Lung (tissue), 11 donors: ENCODE measurements at regions not wholly inside any gene's neighbourhood (a gene's known extent, or its start where the extent isn't known, plus 50 kb on each side); places are given as distances from the start of the nearest gene placed in this dataset.

Source experiments
- ATAC-seq: fragments of 200-7000 bp; cut with Tn5 transposase; one replicate; pipeline ENCODE4 v1.9.1; 2020; ENCODE audit warnings: moderate number of reproducible peaks; ENCODE audit not compliant: insufficient read depth, low FRiP score
- DNase-seq, 3 donors: peaks; one replicate each; pipeline ENCODE4 v3.0.0-alpha.2; 2013 to 2017
- H3K27ac ChIP-seq, 2 donors: one replicate each; pipeline ENCODE4 v1.5.1; 2013; ENCODE audit warnings: mild to moderate bottlenecking in 2 of 2, moderate library complexity in 2 of 2, control low read depth in 1 of 2, inconsistent platforms in 1 of 2, low read depth in 1 of 2, low read length in 1 of 2
- H3K27me3 ChIP-seq, 3 donors: one replicate each; pipeline ENCODE4 v1.5.1; 2013; ENCODE audit warnings: low read length in 2 of 3; ENCODE audit not compliant: control insufficient read depth in 3 of 3, insufficient read depth in 3 of 3
- H3K36me3 ChIP-seq, 4 donors: one replicate each; pipeline ENCODE4 v1.5.1; 2013; ENCODE audit warnings: low read length in 4 of 4, mild to moderate bottlenecking in 1 of 4, moderate library complexity in 1 of 4; ENCODE audit not compliant: control insufficient read depth in 4 of 4, insufficient read depth in 4 of 4
- H3K4me1 ChIP-seq, 5 donors: one replicate each; pipeline ENCODE4 v1.5.1; 2013; ENCODE audit warnings: low read length in 5 of 5, mild to moderate bottlenecking in 2 of 5, moderate library complexity in 1 of 5; ENCODE audit not compliant: control insufficient read depth in 5 of 5, insufficient read depth in 5 of 5
- H3K4me3 ChIP-seq: one replicate; pipeline ENCODE4 v1.5.1; 2013; ENCODE audit warnings: mild to moderate bottlenecking, control low read depth, moderate library complexity
- H3K9ac ChIP-seq, 2 donors: one replicate each; pipeline ENCODE4 v1.5.1; 2013; ENCODE audit warnings: low read length in 2 of 2, control low read depth in 1 of 2; ENCODE audit not compliant: insufficient read depth in 1 of 2
- H3K9me3 ChIP-seq, 4 donors: one replicate each; pipeline ENCODE4 v1.5.1; 2013; ENCODE audit warnings: low read length in 3 of 4, mild to moderate bottlenecking in 1 of 4, moderate library complexity in 1 of 4; ENCODE audit not compliant: control insufficient read depth in 4 of 4, insufficient read depth in 3 of 4
- WGBS, 2 donors: extraction: QIAGEN DNeasy Blood & Tissue Kit; methylation state at CpG; one replicate each; pipeline ENCODE4 v1.1.7; 2013; 5-methylcytosine and 5-hydroxymethylcytosine counted together
- TF ChIP-seq, protein P1 (sequence below): IDR thresholded peaks from 2 replicates; pipeline ENCODE4 v1.5.1; 2012; ENCODE audit warnings: mild to moderate bottlenecking; ENCODE audit errors: control extremely low read depth, extremely low read depth
- donor health status: control.
- donor health status: control.
- donor health status: Bipolar disorder and iron deficiency.
- donor health status: healthy.
- donor health status: DM: yes; HTN: yes; CAD: no.

DNA sequence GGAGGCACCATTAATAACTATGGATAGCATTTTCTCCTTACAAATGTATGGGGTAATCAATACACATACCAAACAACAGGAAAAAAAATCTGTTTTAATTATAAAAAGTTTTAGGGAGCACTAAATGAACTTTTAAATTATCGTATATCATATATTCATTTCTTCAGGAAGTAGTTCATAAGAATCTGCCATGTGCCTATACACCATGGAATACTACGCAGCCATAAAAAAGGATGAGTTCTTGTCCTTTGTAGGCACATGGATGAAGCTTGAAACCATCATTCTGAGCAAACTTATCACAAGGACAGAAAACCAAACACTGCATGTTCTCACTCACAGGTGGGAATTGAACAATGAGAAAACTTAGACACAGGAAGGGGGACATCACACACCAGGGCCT, 162.1 kb upstream of the RASA1 start:
- TF ChIP-seq, protein P1, sequence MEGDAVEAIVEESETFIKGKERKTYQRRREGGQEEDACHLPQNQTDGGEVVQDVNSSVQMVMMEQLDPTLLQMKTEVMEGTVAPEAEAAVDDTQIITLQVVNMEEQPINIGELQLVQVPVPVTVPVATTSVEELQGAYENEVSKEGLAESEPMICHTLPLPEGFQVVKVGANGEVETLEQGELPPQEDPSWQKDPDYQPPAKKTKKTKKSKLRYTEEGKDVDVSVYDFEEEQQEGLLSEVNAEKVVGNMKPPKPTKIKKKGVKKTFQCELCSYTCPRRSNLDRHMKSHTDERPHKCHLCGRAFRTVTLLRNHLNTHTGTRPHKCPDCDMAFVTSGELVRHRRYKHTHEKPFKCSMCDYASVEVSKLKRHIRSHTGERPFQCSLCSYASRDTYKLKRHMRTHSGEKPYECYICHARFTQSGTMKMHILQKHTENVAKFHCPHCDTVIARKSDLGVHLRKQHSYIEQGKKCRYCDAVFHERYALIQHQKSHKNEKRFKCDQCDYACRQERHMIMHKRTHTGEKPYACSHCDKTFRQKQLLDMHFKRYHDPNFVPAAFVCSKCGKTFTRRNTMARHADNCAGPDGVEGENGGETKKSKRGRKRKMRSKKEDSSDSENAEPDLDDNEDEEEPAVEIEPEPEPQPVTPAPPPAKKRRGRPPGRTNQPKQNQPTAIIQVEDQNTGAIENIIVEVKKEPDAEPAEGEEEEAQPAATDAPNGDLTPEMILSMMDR, result no peak
- Histone ChIP-seq H3K4me1 (no peaks in the 10 kb centered on the region), H3K27ac (no peak overlapping the region), H3K4me3 (no peak overlapping the region), H3K9ac (no peak overlapping the region), H3K36me3 (no peaks in the 10 kb centered on the region), H3K27me3 (no peaks in the 10 kb centered on the region), H3K9me3 (no peaks in the 10 kb centered on the region)
- 50 to 79% methylated on average over 2 of the region's 2 CpGs for WGBS, 2 donors
- no peak for DNase-seq
- no peak for ATAC-seq

DNA sequence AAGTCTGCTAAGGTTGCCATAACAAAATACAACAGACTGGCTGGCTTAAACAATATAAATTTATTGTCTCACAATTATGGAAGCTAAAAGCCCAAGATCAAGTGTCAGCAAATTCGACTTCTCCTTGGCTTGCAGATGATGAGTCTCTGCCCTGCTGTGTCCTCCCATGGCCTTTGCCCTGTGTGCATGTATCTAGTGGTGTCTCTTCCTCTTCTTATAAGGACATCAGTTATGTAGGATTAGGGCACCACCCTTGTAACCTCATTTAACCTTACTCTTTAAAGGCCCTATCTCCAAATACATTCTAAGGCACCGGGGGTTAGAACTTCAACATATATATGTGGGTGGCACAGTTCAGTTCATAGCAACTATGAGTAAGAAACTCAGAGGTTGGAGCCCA, 157.9 kb upstream of the RASA1 start:
- no peak for ATAC-seq
- Histone ChIP-seq H3K36me3 (no peaks in the 10 kb centered on the region), H3K4me1 (no peaks in the 10 kb centered on the region), H3K27ac (no peak overlapping the region), H3K9ac (no peak overlapping the region), H3K4me3 (no peak overlapping the region), H3K27me3 (no peaks in the 10 kb centered on the region), H3K9me3 (no peaks in the 10 kb centered on the region)
- TF ChIP-seq, protein P1, result no peak
- WGBS, 2 donors, result 84 to 89% methylated on average over 2 of the region's 2 CpGs
- no peak for DNase-seq

DNA sequence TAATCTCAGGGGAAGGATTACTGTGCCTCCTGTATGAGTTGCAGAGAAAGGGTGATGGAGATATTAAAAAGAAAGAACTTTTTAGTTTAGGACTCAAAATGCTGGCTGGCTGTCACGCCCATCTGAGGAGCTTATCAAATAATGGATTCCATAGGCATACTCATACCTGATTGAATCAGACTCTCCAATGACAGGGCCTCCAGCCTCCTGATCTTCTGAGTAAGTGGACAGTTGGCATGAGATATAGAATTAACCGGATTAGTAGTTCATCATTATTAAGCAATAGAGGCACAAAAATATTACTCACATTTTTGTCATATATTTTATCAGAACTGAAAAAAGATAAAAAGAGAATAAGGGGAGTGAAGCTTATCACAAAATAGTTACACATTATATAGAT, 157.0 kb upstream of the RASA1 start:
- H3K27ac ChIP-seq, result no peak overlapping the region
- DNase-seq (no peak), ATAC-seq (no peak)
- no peaks in the 10 kb centered on the region for H3K4me1 ChIP-seq
- H3K9ac ChIP-seq, result no peak overlapping the region
- WGBS, 2 donors, result 89 to 96% methylated on average over 2 of the region's 2 CpGs
- H3K4me3 ChIP-seq, result no peak overlapping the region
- H3K27me3 ChIP-seq, result no peaks in the 10 kb centered on the region
- H3K9me3 ChIP-seq, result no peaks in the 10 kb centered on the region
- TF ChIP-seq, protein P1, result no peak
- H3K36me3 ChIP-seq, result no peaks in the 10 kb centered on the region

GRCh38 chr5:87113861-87114260, 153.8 kb upstream of the RASA1 start:
- Histone ChIP-seq H3K4me1 (no peaks in the 10 kb centered on the region), H3K36me3 (no peaks in the 10 kb centered on the region), H3K27ac (no peak overlapping the region), H3K27me3 (no peaks in the 10 kb centered on the region), H3K9ac (no peak overlapping the region), H3K9me3 (no peaks in the 10 kb centered on the region), H3K4me3 (no peak overlapping the region)
- WGBS, 2 donors, result 50 to 71% methylated on average over 3 of the region's 3 CpGs
- no peak for DNase-seq
- TF ChIP-seq, protein P1, result no peak
- ATAC-seq, result no peak
